Smooth muscle cell (in vitro differentiated cells): ENCODE measurements at regions not wholly inside any gene's neighbourhood (a gene's known extent, or its start where the extent isn't known, plus 50 kb on each side); places are given as distances from the start of the nearest gene placed in this dataset.

ENCODE experiments used
- DNase-seq: peaks from one replicate; lab custom pipeline; 2025; ENCODE audit not compliant: unreplicated experiment; lab: John Stamatoyannopoulos, UW
- H2AFZ ChIP-seq: fragments of 200-600 bp; sonication (generic); 2 replicates; pipeline ENCODE4 v1.6.0; 2016; ENCODE audit warnings: antibody characterized with exemption, low read depth, mild to moderate bottlenecking
- H3F3A ChIP-seq: fragments of 200-600 bp; sonication (generic); 2 replicates; pipeline ENCODE4 v1.6.0; 2017; ENCODE audit warnings: antibody characterized with exemption, low read depth
- H3K27ac ChIP-seq: fragments of 200-600 bp; sonication (generic); 2 replicates; pipeline ENCODE4 v1.5.1; 2016; ENCODE audit warnings: low read depth, mild to moderate bottlenecking
- H3K27me3 ChIP-seq: fragments of 200-600 bp; sonication (generic); 2 replicates; pipeline ENCODE4 v1.6.1; 2016; ENCODE audit warnings: low read depth, mild to moderate bottlenecking
- H3K36me3 ChIP-seq: fragments of 200-600 bp; sonication (generic); 2 replicates; pipeline ENCODE4 v1.5.1; 2016; ENCODE audit warnings: low read depth
- H3K4me1 ChIP-seq: fragments of 200-600 bp; sonication (generic); 2 replicates; pipeline ENCODE4 v1.5.1; 2016; ENCODE audit warnings: low read depth
- H3K4me2 ChIP-seq: fragments of 200-600 bp; sonication (generic); 2 replicates; pipeline ENCODE4 v1.6.0; 2016; ENCODE audit warnings: mild to moderate bottlenecking
- H3K4me3 ChIP-seq: fragments of 200-600 bp; sonication (generic); 2 replicates; pipeline ENCODE4 v1.5.1; 2016; ENCODE audit warnings: mild to moderate bottlenecking
- H3K79me2 ChIP-seq: fragments of 200-600 bp; sonication (generic); 2 replicates; pipeline ENCODE4 v1.6.0; 2016; ENCODE audit warnings: low read depth, mild to moderate bottlenecking
- H3K9ac ChIP-seq: fragments of 200-600 bp; sonication (generic); 2 replicates; pipeline ENCODE4 v1.6.0; 2016; ENCODE audit warnings: low read depth
- H3K9me3 ChIP-seq: fragments of 200-600 bp; sonication (generic); replicated peaks from 2 replicates; pipeline ENCODE4 v1.5.1; 2016; ENCODE audit warnings: low read depth
- H4K20me1 ChIP-seq: fragments of 200-600 bp; sonication (generic); 2 replicates; pipeline ENCODE4 v1.6.0; 2016; ENCODE audit warnings: low read depth
- WGBS: methylation state at CpG from one replicate; pipeline ENCODE4 v1.1.7; 2016; ENCODE audit warnings: low lambda C conversion rate; 5-methylcytosine and 5-hydroxymethylcytosine counted together
- TF ChIP-seq, protein P1 (sequence below): fragments of 200-600 bp; sonication (generic); IDR thresholded peaks from 2 replicates; pipeline ENCODE4 v1.5.1; 2017; ENCODE audit warnings: borderline replicate concordance, mild to moderate bottlenecking, antibody characterized with exemption; ENCODE audit not compliant: insufficient read depth, poor library complexity, severe bottlenecking

- H3K36me3 ChIP-seq: no peaks in the 10 kb centered on the region
- no peak overlapping the region for H3K4me3 ChIP-seq
- H3F3A ChIP-seq: no peaks in the 10 kb centered on the region
- H3K79me2 ChIP-seq: no peaks in the 10 kb centered on the region
- 74% methylated on average over 4 of the region's 4 CpGs for WGBS
- H3K9ac ChIP-seq: no peak overlapping the region
- H3K9me3 ChIP-seq: no peaks in the 10 kb centered on the region
- no peaks in the 10 kb centered on the region for H3K27me3 ChIP-seq
- no peak overlapping the region for H3K4me2 ChIP-seq
- TF ChIP-seq, protein P1, sequence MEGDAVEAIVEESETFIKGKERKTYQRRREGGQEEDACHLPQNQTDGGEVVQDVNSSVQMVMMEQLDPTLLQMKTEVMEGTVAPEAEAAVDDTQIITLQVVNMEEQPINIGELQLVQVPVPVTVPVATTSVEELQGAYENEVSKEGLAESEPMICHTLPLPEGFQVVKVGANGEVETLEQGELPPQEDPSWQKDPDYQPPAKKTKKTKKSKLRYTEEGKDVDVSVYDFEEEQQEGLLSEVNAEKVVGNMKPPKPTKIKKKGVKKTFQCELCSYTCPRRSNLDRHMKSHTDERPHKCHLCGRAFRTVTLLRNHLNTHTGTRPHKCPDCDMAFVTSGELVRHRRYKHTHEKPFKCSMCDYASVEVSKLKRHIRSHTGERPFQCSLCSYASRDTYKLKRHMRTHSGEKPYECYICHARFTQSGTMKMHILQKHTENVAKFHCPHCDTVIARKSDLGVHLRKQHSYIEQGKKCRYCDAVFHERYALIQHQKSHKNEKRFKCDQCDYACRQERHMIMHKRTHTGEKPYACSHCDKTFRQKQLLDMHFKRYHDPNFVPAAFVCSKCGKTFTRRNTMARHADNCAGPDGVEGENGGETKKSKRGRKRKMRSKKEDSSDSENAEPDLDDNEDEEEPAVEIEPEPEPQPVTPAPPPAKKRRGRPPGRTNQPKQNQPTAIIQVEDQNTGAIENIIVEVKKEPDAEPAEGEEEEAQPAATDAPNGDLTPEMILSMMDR: no peak
- no peak overlapping the region for H2AFZ ChIP-seq
- no peak for DNase-seq
- no peaks in the 10 kb centered on the region for H4K20me1 ChIP-seq
- no peaks in the 10 kb centered on the region for H3K4me1 ChIP-seq
- H3K27ac ChIP-seq: no peak overlapping the region
These were observed 424.8 kb upstream of the DMAC1 start for GRCh38 chr9:8224381-8224801.

DNA sequence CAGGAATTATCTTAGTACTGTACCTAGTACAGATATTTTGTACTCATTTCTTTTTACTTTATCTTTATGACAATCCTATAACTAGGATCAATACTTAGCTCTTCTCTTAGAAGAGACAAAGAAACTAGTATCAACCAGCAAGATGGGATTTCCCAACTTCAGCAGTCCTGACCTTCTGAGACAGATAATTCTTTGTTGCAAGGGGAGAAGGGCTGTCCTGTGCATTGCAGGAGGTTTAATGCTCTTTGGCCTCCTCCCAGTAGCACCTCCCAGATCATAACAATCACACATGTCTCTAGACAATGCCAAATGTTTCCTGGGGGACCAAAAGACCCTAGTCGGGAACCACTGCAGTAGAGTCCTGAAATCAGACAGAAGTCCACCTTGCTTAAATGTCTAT, 424.3 kb upstream of the DMAC1 start:
- no peaks in the 10 kb centered on the region for H3K9me3 ChIP-seq
- no peak for DNase-seq
- no peak overlapping the region for H2AFZ ChIP-seq
- H3F3A ChIP-seq: no peaks in the 10 kb centered on the region
- no peaks in the 10 kb centered on the region for H3K79me2 ChIP-seq
- no peaks in the 10 kb centered on the region for H3K4me1 ChIP-seq
- TF ChIP-seq, protein P1: no peak
- H3K9ac ChIP-seq: no peak overlapping the region
- no peak overlapping the region for H3K4me3 ChIP-seq
- no peaks in the 10 kb centered on the region for H3K36me3 ChIP-seq
- H4K20me1 ChIP-seq: no peaks in the 10 kb centered on the region
- H3K27ac ChIP-seq: no peak overlapping the region
- 96% methylated on average over 1 of the region's 1 CpG for WGBS
- H3K4me2 ChIP-seq: no peak overlapping the region
- no peaks in the 10 kb centered on the region for H3K27me3 ChIP-seq

GRCh38 chr9:8221462-8221861, 421.9 kb upstream of the DMAC1 start:
- Histone ChIP-seq H3K79me2 (no peaks in the 10 kb centered on the region), H3K36me3 (no peaks in the 10 kb centered on the region), H2AFZ (no peak overlapping the region), H3K9ac (no peak overlapping the region), H3F3A (no peaks in the 10 kb centered on the region), H3K4me3 (no peak overlapping the region), H4K20me1 (no peaks in the 10 kb centered on the region), H3K4me2 (no peak overlapping the region), H3K4me1 (no peaks in the 10 kb centered on the region), H3K9me3 (no peaks in the 10 kb centered on the region), H3K27ac (no peak overlapping the region), H3K27me3 (no peaks in the 10 kb centered on the region)
- DNase-seq: no peak
- TF ChIP-seq, protein P1: no peak
- WGBS: 46% methylated on average over 4 of the region's 4 CpGs

DNA sequence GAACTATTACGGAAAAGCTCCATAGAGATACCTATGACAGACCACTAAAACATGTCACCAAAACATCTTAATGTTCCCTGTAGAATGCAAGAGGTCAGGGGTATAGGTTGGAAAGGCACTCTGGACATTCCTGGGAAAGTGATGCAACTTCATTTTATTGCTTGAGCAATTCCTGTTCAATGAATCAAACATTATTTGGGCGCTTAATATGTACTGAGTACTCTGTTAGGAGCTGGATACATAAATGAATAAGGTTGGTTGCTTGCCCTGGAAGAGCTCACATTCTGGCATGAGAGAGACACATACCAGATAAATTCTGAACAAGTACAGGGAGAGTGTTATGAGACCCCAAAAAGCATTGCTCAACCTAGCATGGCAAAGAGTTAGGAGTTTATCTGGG, 408.9 kb upstream of the DMAC1 start:
- Histone ChIP-seq H3K4me1 (no peaks in the 10 kb centered on the region), H3K9ac (no peak overlapping the region), H4K20me1 (no peaks in the 10 kb centered on the region), H3K79me2 (no peaks in the 10 kb centered on the region), H3K36me3 (no peaks in the 10 kb centered on the region), H3K4me2 (no peak overlapping the region), H2AFZ (no peak overlapping the region), H3K4me3 (no peak overlapping the region), H3K27me3 (no peaks in the 10 kb centered on the region), H3K9me3 (no peaks in the 10 kb centered on the region), H3K27ac (no peak overlapping the region), H3F3A (no peaks in the 10 kb centered on the region)
- TF ChIP-seq, protein P1: no peak
- 84% methylated on average over 2 of the region's 2 CpGs for WGBS
- no peak for DNase-seq
